Stimulated activated CD8-positive, alpha-beta memory T cell treated with anti-CD3 and anti-CD28 coated beads, Interleukin-7, amount 100 ng/mL, for 24 hours (primary cell): ENCODE measurements at regions not wholly inside any gene's neighbourhood (a gene's known extent, or its start where the extent isn't known, plus 50 kb on each side); places are given as distances from the start of the nearest gene placed in this dataset.

Experiments
- DNase-seq: peaks from one replicate; pipeline ENCODE4 v3.0.0-alpha.2; 2020; ENCODE audit warnings: low read depth

DNA sequence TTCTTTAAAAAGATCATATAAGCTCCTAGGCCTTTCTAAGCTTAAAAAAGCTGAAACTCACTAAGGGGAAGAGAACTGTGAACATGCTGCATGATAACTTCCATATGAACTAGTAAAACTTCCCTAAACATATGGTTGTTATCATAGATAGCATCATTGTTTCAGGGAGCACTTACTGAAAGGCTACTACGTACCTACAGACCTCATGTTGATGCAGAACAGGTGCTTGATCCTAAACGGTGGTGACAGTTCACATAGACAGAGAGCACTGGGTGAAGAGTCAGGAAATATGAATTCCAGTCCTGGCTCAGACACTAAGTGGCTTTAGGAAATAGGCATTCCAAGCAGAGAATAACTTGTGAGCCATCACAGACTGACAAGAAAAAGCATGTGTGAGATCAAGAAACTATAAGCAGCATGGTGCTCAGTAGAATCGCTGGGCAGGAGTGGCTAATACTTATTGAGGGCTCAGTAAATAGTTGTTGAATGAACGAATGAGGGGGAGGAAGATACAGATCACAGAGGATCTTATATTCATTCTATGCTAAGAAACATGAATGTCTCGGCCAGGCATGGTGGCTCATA lies 78.4 kb upstream of the NUDT4 start:
- DNase-seq = no peak

DNA sequence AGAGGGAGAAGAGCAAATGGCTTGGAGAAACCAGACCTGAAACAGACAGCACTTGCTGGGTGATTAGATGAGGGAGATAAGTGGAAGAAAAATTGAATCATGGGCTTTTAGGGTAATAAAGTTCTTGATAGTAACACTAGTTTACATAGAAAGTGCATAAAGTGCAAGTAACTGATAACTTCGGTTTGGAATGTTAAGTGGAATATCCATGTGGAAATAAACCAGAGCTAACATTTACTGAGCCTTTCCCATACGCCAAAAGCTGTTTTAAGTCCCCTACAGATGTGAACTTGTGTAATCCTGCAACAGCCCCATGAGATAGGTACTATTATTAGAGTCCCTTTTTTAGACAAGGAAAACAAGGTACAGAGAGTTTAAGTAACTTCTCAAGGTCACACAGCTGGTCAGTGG lies 77.1 kb upstream of the NUDT4 start:
- no peak for DNase-seq

DNA sequence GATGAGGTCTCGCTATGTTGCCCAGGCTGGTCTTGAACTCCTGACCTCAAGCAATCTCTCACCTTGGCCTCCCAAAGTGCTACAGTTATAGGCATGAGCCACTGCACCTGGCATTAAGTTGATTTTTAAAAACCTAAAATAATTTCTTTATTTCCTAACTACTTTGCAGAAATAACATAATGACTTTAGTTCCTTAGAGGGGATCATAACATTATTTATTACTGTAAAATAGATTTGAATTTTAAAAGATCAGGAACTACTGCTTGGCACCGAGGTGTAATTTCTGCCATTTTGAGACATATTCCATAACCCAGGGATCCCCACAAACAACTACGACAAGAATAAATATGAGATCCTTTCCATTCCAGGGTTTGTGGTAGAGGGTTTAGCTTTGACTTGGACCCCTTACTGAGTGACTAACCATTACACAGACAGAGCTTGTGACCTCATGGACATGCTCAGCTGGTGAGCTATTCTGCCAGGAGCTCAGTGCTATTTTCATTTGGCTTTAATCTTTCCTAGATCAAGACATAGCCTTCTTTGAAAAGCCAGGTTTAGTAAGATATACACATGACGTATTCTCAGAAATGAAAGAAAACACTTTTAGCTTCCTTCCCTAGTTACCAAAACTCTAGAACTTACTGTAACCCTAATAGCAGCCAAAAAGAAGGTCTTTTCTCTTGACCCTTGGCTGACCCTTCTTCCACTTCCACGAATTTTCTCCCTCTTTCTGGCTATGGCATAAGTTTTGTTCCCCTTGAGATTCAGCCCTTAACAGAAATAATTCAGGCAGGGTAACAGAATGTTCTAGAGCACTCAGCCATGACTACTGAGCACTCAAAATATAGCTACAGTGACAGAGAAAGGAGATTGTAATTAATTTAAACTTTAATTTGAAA lies 75.1 kb upstream of the NUDT4 start:
- no peak for DNase-seq

DNA sequence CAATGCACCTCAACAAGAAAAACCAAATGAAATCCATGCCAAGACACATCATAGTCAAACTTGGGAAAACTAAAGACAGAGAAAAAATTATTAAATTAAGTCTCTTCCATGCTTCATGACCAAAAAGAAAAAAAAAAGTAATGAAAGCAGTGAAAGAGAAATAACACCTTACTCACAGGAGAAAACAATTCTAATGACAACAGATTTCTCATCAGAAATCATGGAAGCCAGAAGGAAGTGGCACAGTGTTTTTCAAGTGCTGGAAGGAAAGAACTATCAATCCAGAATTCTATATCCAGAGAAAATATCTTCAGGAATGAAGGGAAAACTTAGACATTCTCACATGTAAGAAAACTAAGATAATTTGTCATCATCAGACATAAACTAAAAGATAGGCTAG lies 71.1 kb upstream of the NUDT4 start:
- DNase-seq = no peak

DNA sequence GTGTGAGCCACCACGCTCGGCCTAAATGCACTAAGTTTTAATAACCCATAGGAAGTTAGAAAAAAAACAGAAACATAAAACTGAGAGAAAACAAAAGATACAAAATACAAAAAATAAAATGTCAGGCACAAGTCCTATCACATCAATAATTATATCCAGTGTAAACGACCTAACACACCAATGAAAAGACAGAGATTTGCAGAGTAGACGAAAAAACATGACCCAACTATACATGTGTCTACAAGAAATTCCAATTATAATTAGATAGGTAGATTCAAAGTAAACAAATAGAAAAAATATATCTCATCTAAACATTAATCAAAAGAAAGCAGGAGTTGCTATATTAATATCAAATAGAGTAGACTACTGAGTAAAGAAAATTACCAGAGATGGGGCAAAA lies 69.4 kb upstream of the NUDT4 start:
- no peak for DNase-seq

DNA sequence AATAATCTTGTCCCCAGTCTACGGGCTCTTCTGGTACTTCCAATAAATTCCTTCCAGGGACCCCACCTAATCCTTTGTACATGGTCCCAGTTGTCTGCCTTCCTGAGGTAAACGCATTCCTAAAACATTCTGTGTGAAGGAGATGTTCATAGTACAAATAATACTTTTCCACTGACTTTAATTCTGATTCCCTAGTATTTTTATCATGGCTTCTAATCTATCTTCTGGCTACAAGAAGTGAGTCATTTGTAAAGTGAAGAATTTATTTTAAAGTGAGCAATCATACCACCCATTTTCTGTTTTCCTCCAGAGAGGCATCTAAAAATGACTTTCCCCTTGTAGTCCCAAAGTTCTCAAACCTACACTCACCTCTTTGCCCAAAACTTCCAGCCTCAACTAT lies 65.9 kb upstream of the NUDT4 start:
- no peak for DNase-seq

DNA sequence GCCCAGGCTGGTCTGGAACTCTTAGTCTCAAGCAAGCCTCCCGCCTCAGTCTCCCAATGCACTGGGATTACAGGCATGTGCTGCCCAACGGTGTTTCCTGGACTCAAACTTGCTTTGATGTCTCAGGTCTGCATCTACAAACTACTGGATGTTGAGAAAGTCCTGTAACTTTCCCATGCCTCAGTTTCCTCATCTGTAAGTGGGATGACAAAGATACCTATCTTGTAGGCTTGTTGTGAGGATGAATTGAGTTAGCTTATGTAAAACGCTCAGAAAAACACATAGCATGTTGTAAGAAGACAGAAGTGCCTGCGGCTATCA lies 63.6 kb upstream of the NUDT4 start:
- no peak for DNase-seq

DNA sequence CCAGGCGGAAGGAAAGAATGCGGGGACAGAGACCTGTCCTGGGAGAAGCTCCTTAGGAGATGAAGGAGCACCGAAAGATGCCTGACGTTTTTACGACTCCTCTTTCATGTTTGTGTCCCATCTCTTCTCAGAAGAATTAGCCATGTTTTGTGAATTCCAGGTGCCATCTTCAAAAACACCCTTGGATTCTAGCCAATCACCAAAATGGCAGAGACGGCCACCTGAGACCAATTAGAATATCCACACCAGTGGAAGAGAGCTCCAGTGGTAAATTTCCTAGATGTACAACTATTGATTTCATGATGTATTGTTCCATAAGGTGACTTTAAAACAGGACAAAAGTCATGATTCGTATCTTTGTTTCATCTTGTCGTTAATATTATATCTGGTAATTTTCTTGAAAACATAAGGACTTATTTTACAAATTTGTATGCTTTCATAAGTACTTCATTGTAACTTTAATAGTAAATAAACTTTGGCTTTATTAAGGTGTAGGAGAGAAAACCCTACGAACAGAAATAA lies 62.3 kb upstream of the NUDT4 start:
- DNase-seq = no peak

DNA sequence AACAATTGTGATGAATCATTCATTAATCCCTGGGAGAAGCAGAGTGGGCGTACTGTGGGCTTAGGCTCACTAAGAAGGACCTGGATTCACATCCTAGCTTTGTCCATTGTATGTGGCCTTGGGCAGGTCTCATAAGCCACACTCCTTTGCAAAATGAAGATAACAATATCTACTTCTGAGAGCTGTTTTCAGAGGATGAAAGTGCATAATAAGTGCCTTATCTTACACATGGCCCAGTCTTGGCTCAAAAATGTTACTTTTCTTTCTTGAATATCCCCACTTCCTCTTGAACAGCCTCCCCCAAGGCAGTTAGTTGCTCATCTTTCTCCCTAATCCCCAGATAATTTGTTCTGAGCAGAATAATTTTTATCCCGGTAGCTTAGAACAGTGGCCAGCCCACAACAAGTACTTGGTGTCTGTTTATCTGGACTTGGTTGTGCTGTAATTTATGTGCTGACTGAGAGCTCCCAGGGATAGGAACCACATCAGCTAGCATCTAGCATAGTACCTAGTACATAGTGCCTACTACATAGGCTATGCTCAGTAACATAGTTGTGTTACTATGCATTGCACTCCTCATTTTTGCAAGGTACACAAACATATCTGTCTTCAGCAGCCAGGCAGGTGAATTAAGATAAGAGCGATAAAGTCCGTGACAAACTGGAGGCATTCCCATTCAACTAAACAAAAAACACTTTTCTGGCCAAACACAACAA lies 61.7 kb upstream of the NUDT4 start:
- DNase-seq = no peak

DNA sequence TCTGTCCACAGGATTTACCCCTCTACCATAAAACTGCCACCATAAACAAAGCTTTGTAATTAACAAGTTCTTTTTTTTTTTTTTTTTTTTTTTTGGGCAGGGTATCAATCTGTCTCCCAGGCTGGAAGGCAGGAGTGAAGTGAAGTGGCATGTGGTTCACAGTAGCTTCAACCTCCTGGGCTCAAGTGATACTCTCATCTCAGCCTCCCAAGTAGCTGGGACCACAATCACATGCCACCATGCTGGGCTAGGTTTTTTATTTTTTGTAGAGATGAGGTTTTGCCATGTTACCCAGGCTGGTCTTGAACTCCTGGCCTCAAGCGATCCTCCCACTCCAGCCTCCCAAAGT lies 61.1 kb upstream of the NUDT4 start:
- DNase-seq = no peak

DNA sequence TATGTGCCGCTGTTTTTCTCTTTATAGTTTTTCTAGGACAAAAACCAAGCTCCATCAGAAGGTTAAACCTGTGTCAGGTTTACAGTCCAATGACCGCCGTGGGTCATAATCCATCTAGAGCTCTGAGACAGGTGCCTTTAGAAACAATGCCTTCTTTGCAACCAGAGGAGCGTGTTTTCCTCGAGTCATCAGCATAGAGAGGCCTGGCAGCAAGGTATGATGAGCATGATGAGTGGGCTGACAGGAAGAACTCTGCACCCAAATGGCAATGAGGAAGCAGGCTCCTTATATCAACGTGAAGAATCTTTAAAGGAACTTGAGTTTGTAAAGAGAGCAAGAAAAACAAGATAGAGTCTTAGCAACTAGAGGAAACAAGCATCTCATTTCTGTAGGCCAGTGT lies 60.5 kb upstream of the NUDT4 start:
- DNase-seq = no peak

DNA sequence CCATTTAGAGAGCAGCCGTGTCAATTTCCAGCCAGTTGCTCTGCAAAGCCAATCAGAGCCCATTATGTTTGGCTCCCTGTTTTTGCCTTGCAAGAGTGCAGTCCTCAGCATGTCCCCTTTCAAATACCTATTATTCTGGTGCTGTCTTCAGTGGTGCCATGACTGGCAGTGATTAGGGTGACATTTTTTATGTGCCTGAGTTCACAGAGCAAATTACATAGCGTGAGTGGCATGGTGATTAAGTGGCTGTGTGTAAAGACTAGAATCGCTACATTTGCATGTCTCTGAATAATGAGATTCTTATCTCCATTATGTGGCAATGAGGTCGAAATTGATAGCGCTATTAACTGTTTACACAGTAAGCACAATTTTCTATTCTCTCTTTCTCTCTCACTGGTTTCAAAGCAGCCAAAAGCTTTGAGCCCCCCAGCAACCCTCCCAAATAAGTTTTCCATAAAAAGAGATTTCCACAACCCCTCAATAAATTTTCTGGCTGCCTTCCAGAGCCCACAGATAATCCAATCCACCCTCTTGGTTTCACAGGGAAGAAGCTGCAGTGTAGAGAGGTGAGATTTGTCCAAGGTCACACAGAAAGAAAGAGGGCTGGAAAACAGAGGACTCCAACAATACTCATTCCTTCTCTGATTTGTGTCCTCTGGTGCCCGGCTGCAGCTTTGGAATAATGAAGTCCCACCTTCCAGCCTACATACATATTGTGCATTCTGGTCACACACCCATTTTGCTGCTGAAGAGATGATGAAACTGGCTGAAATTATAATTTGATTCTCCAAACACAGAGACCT lies 58.8 kb upstream of the NUDT4 start:
- DNase-seq = no peak

DNA sequence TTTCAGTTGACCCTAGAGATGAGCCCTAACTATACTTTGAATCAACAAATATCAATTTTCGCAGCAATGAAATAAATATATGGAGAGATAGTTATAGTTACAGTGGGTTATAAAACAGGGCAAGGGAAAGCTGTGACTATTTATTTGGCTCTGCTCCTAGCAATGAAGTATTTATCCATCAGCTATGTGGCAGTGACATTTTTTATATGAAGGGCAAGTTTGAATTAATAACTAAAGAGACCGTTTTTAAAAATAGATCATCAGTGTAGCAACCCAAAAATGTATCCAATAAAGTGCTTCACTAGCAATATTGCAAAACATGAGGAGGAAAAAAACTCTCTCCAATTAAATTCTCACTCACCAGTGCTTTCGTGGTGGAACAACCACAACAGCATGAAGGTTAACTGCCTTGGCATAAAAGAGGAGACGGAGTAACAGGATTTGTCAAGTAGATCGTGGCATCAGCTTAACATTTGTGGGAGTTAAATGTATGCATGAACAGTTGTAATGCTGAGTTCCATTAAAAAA lies 58.1 kb upstream of the NUDT4 start:
- no peak for DNase-seq

DNA sequence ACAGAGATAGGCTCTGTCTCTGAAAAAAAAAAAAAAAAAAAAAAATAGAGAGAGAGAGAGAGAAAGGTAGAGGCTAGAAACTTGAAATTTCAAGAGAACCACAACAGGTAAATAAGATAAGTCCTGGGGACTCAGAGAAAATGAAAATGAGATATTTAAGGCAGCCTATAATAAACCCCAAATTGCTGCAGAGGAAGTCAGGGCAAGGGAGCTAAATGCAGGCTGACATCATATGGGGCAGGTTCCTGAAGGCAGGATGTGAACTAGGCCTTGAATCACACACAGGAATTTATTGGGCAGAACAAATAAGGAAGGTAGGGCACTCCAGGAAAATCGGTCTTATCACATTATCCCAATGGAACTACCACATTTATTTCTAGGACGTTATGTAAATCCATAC lies 54.9 kb upstream of the NUDT4 start:
- no peak for DNase-seq

DNA sequence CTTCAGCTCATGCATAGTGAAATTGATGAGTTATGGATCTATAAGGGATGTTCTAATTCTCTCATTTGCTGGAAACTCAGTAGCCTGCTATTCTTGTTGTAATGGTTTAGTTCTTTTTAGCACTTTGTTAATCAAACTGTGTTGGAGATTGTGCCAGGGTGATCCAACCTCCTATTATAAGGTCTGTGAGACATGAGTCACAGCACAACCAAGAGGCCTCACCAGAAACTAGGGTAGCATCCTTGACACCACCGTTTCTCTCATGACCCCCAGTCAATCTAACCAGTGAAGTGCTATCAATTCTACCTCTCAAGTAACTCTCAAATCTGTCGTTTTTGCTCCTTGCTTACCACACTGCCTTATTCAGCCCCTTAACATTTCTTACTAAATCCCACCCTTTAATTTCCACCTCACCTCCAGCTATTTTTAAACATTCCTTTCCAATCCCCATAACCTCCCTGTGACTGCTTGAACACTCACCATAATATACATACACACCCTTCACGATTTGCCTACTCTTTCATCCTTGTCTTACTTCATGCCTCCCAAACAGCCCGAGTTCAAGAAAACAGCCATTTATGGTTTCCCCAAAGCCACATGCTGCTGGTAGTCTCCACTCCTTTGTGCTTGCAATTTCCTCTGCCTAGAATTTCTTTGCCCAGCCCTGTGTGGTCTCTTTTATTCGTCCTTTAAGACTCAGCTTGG lies 53.9 kb upstream of the NUDT4 start:
- DNase-seq = no peak

DNA sequence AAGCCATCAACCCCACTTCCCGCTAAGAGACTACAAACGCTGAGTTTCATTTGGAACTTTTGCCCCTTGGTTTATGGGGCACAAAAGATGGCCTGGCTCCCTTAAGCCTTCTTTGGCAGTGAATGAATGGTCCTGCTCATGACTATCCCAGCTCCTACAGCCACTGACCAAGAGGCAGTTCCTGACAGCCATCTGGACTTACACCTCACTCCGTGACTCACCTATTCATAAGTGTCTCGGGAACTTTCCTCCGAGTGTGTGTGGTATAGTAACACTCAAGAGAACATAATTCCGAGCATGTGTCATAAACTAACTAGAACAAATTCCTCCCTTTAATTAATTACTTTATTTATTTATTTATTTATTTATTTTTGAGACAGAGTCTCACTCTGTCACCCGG lies 51.9 kb upstream of the NUDT4 start:
- DNase-seq = no peak
